H1 (cell line): ENCODE measurements at regions not wholly inside any gene's neighbourhood (a gene's known extent, or its start where the extent isn't known, plus 50 kb on each side); places are given as distances from the start of the nearest gene placed in this dataset.

ENCODE experiments used
- CBX5 ChIP-seq: fragments of 300-800, 300-1000 bp; sonication (generic); IDR thresholded peaks from 2 replicates; pipeline ENCODE4 v1.7.1; 2016; ENCODE audit warnings: antibody characterized with exemption, low read length, low read depth
- CHD7 ChIP-seq: fragments of 300-600 bp; sonication (generic); IDR thresholded peaks from 2 replicates; pipeline ENCODE4 v1.7.1; 2012; ENCODE audit warnings: low read length, moderate library complexity, mild to moderate bottlenecking, inconsistent platforms; ENCODE audit not compliant: insufficient replicate concordance
- EP300 ChIP-seq, 2 experiments: IDR thresholded peaks; 1 replicate in 1 of 2; 2 replicates in 1 of 2; pipeline ENCODE4 v1.6.1; 2011 to 2012; ENCODE audit warnings: low read depth in 2 of 2, low read length in 2 of 2, mild to moderate bottlenecking in 2 of 2, borderline replicate concordance in 1 of 2, inconsistent platforms in 1 of 2, moderate library complexity in 1 of 2
- JUN ChIP-seq: IDR thresholded peaks from 2 replicates; pipeline ENCODE4 v1.6.1; 2011; ENCODE audit warnings: low read depth, mild to moderate bottlenecking, improper control_type of control experiment, low read length
- RXRA ChIP-seq: IDR thresholded peaks from 2 replicates; pipeline ENCODE4 v1.6.1; 2011; ENCODE audit warnings: low read depth, mild to moderate bottlenecking, low read length, moderate library complexity; ENCODE audit not compliant: insufficient read depth
- SUZ12 ChIP-seq: fragments of 200-600 bp; sonication (generic); IDR thresholded peaks from 2 replicates; pipeline ENCODE4 v1.6.1; 2012; ENCODE audit warnings: mild to moderate bottlenecking, inconsistent platforms, low read length, moderate library complexity, mixed read lengths
- TBP ChIP-seq: IDR thresholded peaks from 2 replicates; pipeline ENCODE4 v1.6.1; 2011; ENCODE audit warnings: low read depth, low read length, improper control_type of control experiment

GRCh38 chr13:109315481-109315880, 470.9 kb downstream of the IRS2 start (continued):
- TF ChIP-seq EP300 (IDR thresholded peaks at IDR 0.05; ENCODE audit: borderline replicate concordance in 1 of 2, low read depth in 2 of 2, low read length in 2 of 2), result no peak
- no peak for TF ChIP-seq CBX5
- no peak for TF ChIP-seq JUN
- TF ChIP-seq CHD7, result no peak
- TF ChIP-seq TBP, result no peak
- TF ChIP-seq SUZ12, result no peak
- no peak for TF ChIP-seq RXRA
